K562 (cell line): ENCODE measurements at regions not wholly inside any gene's neighbourhood (a gene's known extent, or its start where the extent isn't known, plus 50 kb on each side); places are given as distances from the start of the nearest gene placed in this dataset.

Experiments
- ATAC-seq: fragments of 200-7000 bp; cut with Tn5 transposase; 3 replicates; pipeline ENCODE4 v1.9.1; 2020; ENCODE audit warnings: moderate library complexity
- BruUV-seq: library from RNA; stranded (reverse); fragments of 400-500 nt; replicated peaks from 2 replicates; lab custom pipeline; 2021; lab: Mats Ljungman, UMichigan
- CTCF ChIA-PET: fragments of 300-600 bp; formaldehyde crosslinking; extraction: SDS; loops from one replicate; lab custom pipeline; 2021; ENCODE audit warnings: low intra/inter-chr PET ratio; lab: Yijun Ruan, JAX
- POLR2A ChIA-PET: fragments of 300-600, 350-650 bp; sonication (Branson Sonifier 250); formaldehyde crosslinking; extraction: SDS; loops from one replicate; lab custom pipeline; 2021; ENCODE audit warnings: antibody characterized with exemption, inconsistent platforms; lab: Yijun Ruan, JAX
- DNase-seq, 4 experiments: peaks; one replicate each; pipeline versions ENCODE4 v3.0.0 to v3.0.0-alpha.2; 2011 to 2018; ENCODE audit warnings: low spot score in 3 of 4, mixed read lengths in 3 of 4; ENCODE audit errors: extremely low read depth in 1 of 4
- FAIRE-seq: peaks from 2 replicates; lab custom pipeline; 2011; peaks lifted over from hg19 to GRCh38; lab: Jason Lieb, UNC
- H2AFZ ChIP-seq: 2 replicates; pipeline ENCODE4 v1.6.0; 2011; ENCODE audit warnings: low read depth, low read length, control low read depth, inconsistent platforms
- H3K27ac ChIP-seq: fragments of 200-600 bp; 3 replicates; pipeline ENCODE4 v1.8.0; 2011; ENCODE audit warnings: low read depth, mild to moderate bottlenecking, control low read depth, inconsistent platforms, low read length, moderate library complexity, mixed read lengths; ENCODE audit errors: extremely low read depth
- H3K27me3 ChIP-seq, 2 experiments: fragments of 300-600 bp in 1 of 2; 2 replicates in 1 of 2; 3 replicates in 1 of 2; pipeline versions ENCODE4 v1.6.0 to v1.8.0; 2011; ENCODE audit warnings: inconsistent platforms in 2 of 2, low read length in 2 of 2, mild to moderate bottlenecking in 1 of 2, mixed read lengths in 1 of 2, moderate library complexity in 1 of 2; ENCODE audit not compliant: control insufficient read depth in 2 of 2, insufficient read depth in 2 of 2
- H3K36me3 ChIP-seq: fragments of 300-600 bp; 3 replicates; pipeline ENCODE4 v1.8.0; 2011; ENCODE audit warnings: mild to moderate bottlenecking, low read length, inconsistent platforms; ENCODE audit not compliant: control insufficient read depth, insufficient read depth
- H3K4me1 ChIP-seq, 2 experiments: fragments of 200-600 bp in 1 of 2; replicated peaks in 1 of 2; 2 replicates in 1 of 2; 3 replicates in 1 of 2; pipeline versions ENCODE4 v1.5.1 to v1.8.0; 2011; ENCODE audit warnings: inconsistent platforms in 2 of 2, low read length in 2 of 2, mild to moderate bottlenecking in 1 of 2, mixed read lengths in 1 of 2, moderate library complexity in 1 of 2; ENCODE audit not compliant: control insufficient read depth in 2 of 2, insufficient read depth in 2 of 2
- H3K4me2 ChIP-seq: 2 replicates; pipeline ENCODE4 v1.6.1; 2011; ENCODE audit warnings: low read length, control low read depth, inconsistent platforms, mixed read lengths; ENCODE audit not compliant: insufficient read depth
- H3K4me3 ChIP-seq: fragments of 200-600 bp; sonication (generic), shearing (Covaris generic); 2 replicates; pipeline ENCODE4 v1.5.1; 2016; ENCODE audit warnings: control low read depth, inconsistent platforms
- H3K79me2 ChIP-seq: fragments of 200-600 bp; 3 replicates; pipeline ENCODE4 v1.8.0; 2011; ENCODE audit warnings: low read length, inconsistent platforms; ENCODE audit not compliant: control insufficient read depth, insufficient read depth
- H3K9ac ChIP-seq, 2 experiments: 2 replicates each; pipeline versions ENCODE4 v1.6.0 to v1.6.1; 2011; ENCODE audit warnings: low read depth in 2 of 2, low read length in 2 of 2, control low read depth in 1 of 2, inconsistent platforms in 1 of 2, mild to moderate bottlenecking in 1 of 2, mixed read lengths in 1 of 2; ENCODE audit not compliant: insufficient read depth in 1 of 2
- H3K9me1 ChIP-seq: one replicate; pipeline ENCODE4 v1.6.0; 2011; ENCODE audit warnings: inconsistent platforms, mild to moderate bottlenecking, low read length, moderate library complexity; ENCODE audit not compliant: control insufficient read depth, insufficient read depth
- H3K9me3 ChIP-seq: replicated peaks from 2 replicates; pipeline ENCODE4 v1.5.1; 2011; ENCODE audit warnings: low read depth, low read length, inconsistent platforms; ENCODE audit not compliant: control insufficient read depth, insufficient read depth
- H4K20me1 ChIP-seq: replicated peaks from 2 replicates; pipeline ENCODE4 v1.6.1; 2011; ENCODE audit warnings: low read length, inconsistent platforms, mixed read lengths; ENCODE audit not compliant: control insufficient read depth, insufficient read depth
- ARID2 ChIP-seq: fragments of 450-650 bp; IDR thresholded peaks from 2 replicates; pipeline ENCODE4 v1.6.1; 2017; ENCODE audit warnings: antibody characterized with exemption, mild to moderate bottlenecking
- ASH1L ChIP-seq: fragments of 450-650 bp; IDR thresholded peaks from 2 replicates; pipeline ENCODE4 v1.6.1; 2018; ENCODE audit warnings: borderline replicate concordance, mild to moderate bottlenecking, low read depth; ENCODE audit not compliant: partially characterized antibody
- EP400 ChIP-seq: fragments of 450-650 bp; IDR thresholded peaks from 2 replicates; pipeline ENCODE4 v1.6.1; 2017; ENCODE audit warnings: antibody characterized with exemption, mild to moderate bottlenecking, moderate library complexity
- PRPF4 ChIP-seq: fragments of 200-400 bp; formaldehyde crosslinking; IDR thresholded peaks from one replicate; pipeline ENCODE4 v1.6.1; 2017; ENCODE audit warnings: low read length, low read depth, mild to moderate bottlenecking; ENCODE audit not compliant: insufficient read depth, poor library complexity, severe bottlenecking
- RBM17 ChIP-seq: fragments of 200-400 bp; formaldehyde crosslinking; IDR thresholded peaks from 2 replicates; pipeline ENCODE4 v1.6.1; 2017; ENCODE audit warnings: low read depth, mild to moderate bottlenecking, low read length, borderline replicate concordance
- ZNF347 ChIP-seq: fragments of 450-650 bp; formaldehyde crosslinking; IDR thresholded peaks from 2 replicates; pipeline ENCODE4 v1.4.0; 2020; ENCODE audit warnings: low read depth, mild to moderate bottlenecking, moderate library complexity
- WGBS: fragments of 100-300 bp; shearing (Covaris generic); methylation state at CpG from one replicate; pipeline ENCODE4 v1.1.6; 2016; ENCODE audit warnings: low coverage, mixed read lengths; ENCODE audit not compliant: insufficient coverage; ENCODE audit errors: missing lambda C conversion rate; 5-methylcytosine and 5-hydroxymethylcytosine counted together
- in situ Hi-C: fragments of 300-500 bp; cut with MboI; formaldehyde crosslinking; loops from 4 replicates; pipeline ENCODE4 v1.15.0; 2018; ENCODE audit warnings: inconsistent platforms, mixed read lengths
- intact Hi-C: fragments of 100-400 bp; cut with micrococcal nuclease; formaldehyde crosslinking; loops from 2 replicates; pipeline ENCODE4 v1.14.2; 2022
- TF ChIP-seq, protein P1 (sequence below): fragments of 250-450 bp; sonication (Bioruptor Pico); IDR thresholded peaks from 2 replicates; pipeline ENCODE4 v1.5.0; 2022; ENCODE audit warnings: mild to moderate bottlenecking
- TF ChIP-seq, protein P2 (sequence below): fragments of 250-450 bp; sonication (Bioruptor Pico); IDR thresholded peaks from 2 replicates; pipeline ENCODE4 v1.9.0; 2021; ENCODE audit warnings: mild to moderate bottlenecking, inconsistent platforms

- TF ChIP-seq ARID2 = no peak
- no peak for TF ChIP-seq EP400
- no peak for TF ChIP-seq PRPF4
- TF ChIP-seq ASH1L = no peak
- TF ChIP-seq RBM17 = no peak
Measured at GRCh38 chr4:30837861-30838260, 117.7 kb downstream of the PCDH7 start (continued).

- ChIA-PET POLR2A (no interaction called here), CTCF (no interaction called here)
- Histone ChIP-seq H3K4me3 (no peak overlapping the region), H3K9ac (no peak overlapping the region), H2AFZ (no peak overlapping the region), H3K27ac (no peak overlapping the region), H4K20me1 (no peaks in the 10 kb centered on the region), H3K9me1 (no peaks in the 10 kb centered on the region), H3K27me3 (no peaks in the 10 kb centered on the region), H3K9me3 (no peaks in the 10 kb centered on the region), H3K79me2 (no peaks in the 10 kb centered on the region), H3K36me3 (no peaks in the 10 kb centered on the region), H3K4me1 (no peaks in the 10 kb centered on the region), H3K4me2 (no peak overlapping the region)
- TF ChIP-seq, protein P1, sequence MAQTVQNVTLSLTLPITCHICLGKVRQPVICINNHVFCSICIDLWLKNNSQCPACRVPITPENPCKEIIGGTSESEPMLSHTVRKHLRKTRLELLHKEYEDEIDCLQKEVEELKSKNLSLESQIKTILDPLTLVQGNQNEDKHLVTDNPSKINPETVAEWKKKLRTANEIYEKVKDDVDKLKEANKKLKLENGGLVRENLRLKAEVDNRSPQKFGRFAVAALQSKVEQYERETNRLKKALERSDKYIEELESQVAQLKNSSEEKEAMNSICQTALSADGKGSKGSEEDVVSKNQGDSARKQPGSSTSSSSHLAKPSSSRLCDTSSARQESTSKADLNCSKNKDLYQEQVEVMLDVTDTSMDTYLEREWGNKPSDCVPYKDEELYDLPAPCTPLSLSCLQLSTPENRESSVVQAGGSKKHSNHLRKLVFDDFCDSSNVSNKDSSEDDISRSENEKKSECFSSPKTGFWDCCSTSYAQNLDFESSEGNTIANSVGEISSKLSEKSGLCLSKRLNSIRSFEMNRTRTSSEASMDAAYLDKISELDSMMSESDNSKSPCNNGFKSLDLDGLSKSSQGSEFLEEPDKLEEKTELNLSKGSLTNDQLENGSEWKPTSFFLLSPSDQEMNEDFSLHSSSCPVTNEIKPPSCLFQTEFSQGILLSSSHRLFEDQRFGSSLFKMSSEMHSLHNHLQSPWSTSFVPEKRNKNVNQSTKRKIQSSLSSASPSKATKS (CRISPR knock-in tag) = no peak
- no peak for TF ChIP-seq ZNF347 (CRISPR knock-in tag)
- TF ChIP-seq, protein P2, sequence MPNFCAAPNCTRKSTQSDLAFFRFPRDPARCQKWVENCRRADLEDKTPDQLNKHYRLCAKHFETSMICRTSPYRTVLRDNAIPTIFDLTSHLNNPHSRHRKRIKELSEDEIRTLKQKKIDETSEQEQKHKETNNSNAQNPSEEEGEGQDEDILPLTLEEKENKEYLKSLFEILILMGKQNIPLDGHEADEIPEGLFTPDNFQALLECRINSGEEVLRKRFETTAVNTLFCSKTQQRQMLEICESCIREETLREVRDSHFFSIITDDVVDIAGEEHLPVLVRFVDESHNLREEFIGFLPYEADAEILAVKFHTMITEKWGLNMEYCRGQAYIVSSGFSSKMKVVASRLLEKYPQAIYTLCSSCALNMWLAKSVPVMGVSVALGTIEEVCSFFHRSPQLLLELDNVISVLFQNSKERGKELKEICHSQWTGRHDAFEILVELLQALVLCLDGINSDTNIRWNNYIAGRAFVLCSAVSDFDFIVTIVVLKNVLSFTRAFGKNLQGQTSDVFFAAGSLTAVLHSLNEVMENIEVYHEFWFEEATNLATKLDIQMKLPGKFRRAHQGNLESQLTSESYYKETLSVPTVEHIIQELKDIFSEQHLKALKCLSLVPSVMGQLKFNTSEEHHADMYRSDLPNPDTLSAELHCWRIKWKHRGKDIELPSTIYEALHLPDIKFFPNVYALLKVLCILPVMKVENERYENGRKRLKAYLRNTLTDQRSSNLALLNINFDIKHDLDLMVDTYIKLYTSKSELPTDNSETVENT (CRISPR knock-in tag) = no peak
- ATAC-seq = no peak
- intact Hi-C loops = no loop called here
- no TSS peak for BruUV-seq
- no peak for DNase-seq
- FAIRE-seq = no peak
- in situ Hi-C loops = no loop called here
- WGBS = 7% methylated on average over 3 of the region's 3 CpGs
Measured at GRCh38 chr4:30838331-30838730, 118.2 kb downstream of the PCDH7 start.
